GM12874 (cell line): ENCODE measurements at regions not wholly inside any gene's neighbourhood (a gene's known extent, or its start where the extent isn't known, plus 50 kb on each side); places are given as distances from the start of the nearest gene placed in this dataset.

Experiments used
- CTCF ChIP-seq: IDR thresholded peaks from 2 replicates; pipeline ENCODE4 v1.5.1; 2011; ENCODE audit warnings: low read depth, mild to moderate bottlenecking, control low read depth, low read length, moderate library complexity; ENCODE audit not compliant: insufficient read depth

- no peak for TF ChIP-seq CTCF
Measured at GRCh38 chr18:59054496-59055287, 85.0 kb upstream of the SEC11C start.

DNA sequence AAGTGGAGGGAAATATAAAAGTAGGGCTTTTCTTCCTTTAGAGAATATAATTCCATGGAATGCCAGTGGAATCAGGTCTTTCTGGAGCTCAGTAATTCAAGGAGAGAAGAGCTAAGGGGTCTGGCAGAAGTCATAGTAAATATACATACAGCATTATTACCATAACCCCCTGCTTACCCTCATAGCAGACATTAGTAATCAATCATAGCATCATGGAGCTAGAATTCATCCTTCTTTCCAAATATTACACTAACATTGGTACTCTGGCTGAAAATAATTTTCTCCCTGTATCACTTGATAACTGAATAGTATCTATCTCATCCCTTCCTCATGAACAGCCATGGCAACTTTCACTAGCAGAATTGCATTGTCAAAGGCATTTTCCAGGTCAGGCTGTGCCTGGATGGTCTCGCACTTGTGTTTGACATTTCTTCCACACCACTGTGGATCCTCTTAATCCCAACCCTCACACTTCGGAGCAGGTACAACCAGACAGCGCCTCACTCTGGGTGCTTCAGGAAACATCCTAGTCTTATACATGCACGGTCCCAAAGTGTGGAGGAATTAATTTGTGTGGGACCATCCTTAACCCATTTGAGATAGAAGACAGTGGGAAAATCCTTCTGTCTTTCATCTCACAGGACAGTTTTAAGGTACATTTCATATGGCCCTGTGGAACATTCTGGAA lies 84.2 kb upstream of the SEC11C start:
- TF ChIP-seq CTCF: no peak

GRCh38 chr18:59056706-59057492 lies 82.8 kb upstream of the SEC11C start:
- peak; percentile 70 for TF ChIP-seq CTCF

- TF ChIP-seq CTCF: no peak
Measured at GRCh38 chr18:59057493-59057795, 82.2 kb upstream of the SEC11C start.

DNA sequence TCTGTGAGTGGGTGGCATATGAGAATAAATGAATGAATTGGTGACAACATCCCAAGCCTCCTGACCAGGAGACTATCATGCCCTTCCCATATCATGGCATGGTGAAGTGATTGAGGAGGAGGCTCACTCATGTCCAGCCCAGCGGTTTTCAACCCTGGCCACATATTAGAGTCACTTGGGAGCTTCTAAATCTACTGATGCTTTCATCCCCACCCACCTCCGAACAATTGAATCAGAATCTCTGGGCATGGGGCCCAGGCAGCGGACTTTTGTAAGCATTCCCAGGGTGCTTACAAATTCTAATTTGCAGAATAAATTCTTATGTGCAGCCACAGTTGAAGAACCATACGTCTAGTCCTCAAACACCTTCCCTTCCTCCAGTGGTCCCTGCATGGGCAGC lies 81.7 kb upstream of the SEC11C start:
- TF ChIP-seq CTCF: no peak

DNA sequence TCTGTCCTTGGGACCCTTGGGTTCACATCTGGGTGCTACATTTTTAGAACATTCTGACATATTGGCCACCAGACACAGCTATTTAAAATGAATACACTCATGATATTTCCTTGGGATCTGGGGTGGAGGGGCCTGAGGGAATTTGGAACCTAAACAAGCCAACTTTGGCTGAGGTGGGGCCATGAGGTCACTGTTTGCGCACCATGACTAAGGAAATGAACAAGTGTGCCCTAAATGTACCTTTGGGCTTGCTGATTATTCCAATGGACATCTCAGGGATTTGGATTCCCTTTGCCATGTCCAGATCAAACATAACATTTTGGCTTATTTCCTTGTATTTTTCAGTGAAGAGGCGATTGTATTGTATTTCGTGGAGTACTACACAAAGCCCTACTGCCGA lies 80.5 kb upstream of the SEC11C start:
- no peak for TF ChIP-seq CTCF

- no peak for TF ChIP-seq CTCF
Measured at GRCh38 chr18:59060551-59060950, 79.1 kb upstream of the SEC11C start.
